ENCODE measurements at regions not wholly inside any gene's neighbourhood (a gene's known extent, or its start where the extent isn't known, plus 50 kb on each side); places are given as distances from the start of the nearest gene placed in this dataset.

- no peak for TF ChIP-seq EZH2 (IDR thresholded peaks at IDR 0.05; ENCODE audit: low read depth)
- no peak for TF ChIP-seq CTCF (conservative IDR thresholded peaks at IDR 0.05)
Observed at GRCh38 chr17:31700973-31701372, 158.1 kb downstream of the COPRS start.
